Uterus (tissue), 2 donors: ENCODE measurements at regions not wholly inside any gene's neighbourhood (a gene's known extent, or its start where the extent isn't known, plus 50 kb on each side); places are given as distances from the start of the nearest gene placed in this dataset.

Source experiments
- CTCF ChIP-seq, 4 experiments: fragments of 200-600 bp in 2 of 4; fragments of 450-650 bp in 2 of 4; sonication (generic) in 2 of 4; IDR thresholded peaks; one replicate each; pipeline ENCODE4 v1.5.1; 2016 to 2019; ENCODE audit warnings: antibody characterized with exemption in 4 of 4, mild to moderate bottlenecking in 2 of 4, moderate library complexity in 1 of 4
- POLR2A ChIP-seq, 2 donors: fragments of 450-650 bp; IDR thresholded peaks; one replicate each; pipeline ENCODE4 v1.6.1; 2016; ENCODE audit warnings: antibody characterized with exemption in 2 of 2, mild to moderate bottlenecking in 1 of 2, moderate library complexity in 1 of 2

GRCh38 chr13:89150362-89150761 is 1479.2 kb downstream of the SLITRK5 start:
- TF ChIP-seq CTCF (IDR thresholded peaks at IDR 0.05) (no peak), POLR2A (IDR thresholded peaks at IDR 0.05) (no peak)
